WI38 (cell line): ENCODE measurements at regions not wholly inside any gene's neighbourhood (a gene's known extent, or its start where the extent isn't known, plus 50 kb on each side); places are given as distances from the start of the nearest gene placed in this dataset.
A peak's percentile ranks its signal among the peaks of the same experiment; 100 is the strongest.

Experiments used
- H3K4me3 ChIP-seq: 2 replicates; pipeline ENCODE4 v1.5.1; 2011; ENCODE audit warnings: low read depth, mild to moderate bottlenecking, control low read depth, low read length
- CTCF ChIP-seq: IDR thresholded peaks from 2 replicates; pipeline ENCODE4 v1.5.1; 2012; ENCODE audit warnings: low read depth, mild to moderate bottlenecking, control low read depth, low read length

- no peak for TF ChIP-seq CTCF
- H3K4me3 ChIP-seq = no peak overlapping the region
Observed at GRCh38 chr6:19668710-19669109, 168.5 kb upstream of the ID4 start.

DNA sequence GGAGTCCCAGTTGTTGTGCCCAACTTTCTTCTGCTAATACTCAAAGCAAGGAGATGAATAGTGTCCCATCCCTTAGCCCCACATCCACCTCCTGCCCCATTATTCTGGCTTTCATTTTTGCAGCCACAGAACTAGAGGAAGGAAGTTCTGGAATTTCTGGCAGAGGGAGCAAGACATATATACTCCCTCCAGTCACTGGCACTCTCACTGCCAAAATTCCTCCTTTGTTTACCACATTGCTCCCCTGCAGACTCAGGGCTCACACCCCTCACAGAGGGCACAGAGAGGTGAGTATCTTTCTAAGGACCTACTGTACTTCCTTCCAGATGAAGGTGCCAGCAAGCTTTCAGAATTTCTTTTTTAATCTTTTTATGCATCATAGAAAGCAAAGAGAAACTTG, 168.0 kb upstream of the ID4 start:
- no peak overlapping the region for H3K4me3 ChIP-seq
- TF ChIP-seq CTCF = no peak

GRCh38 chr6:19682859-19683258, 154.3 kb upstream of the ID4 start:
- no peak for TF ChIP-seq CTCF
- H3K4me3 ChIP-seq = no peak overlapping the region

- TF ChIP-seq CTCF = no peak
- H3K4me3 ChIP-seq = no peak overlapping the region
Observed at GRCh38 chr6:19690325-19691075, 146.7 kb upstream of the ID4 start.

GRCh38 chr6:19691465-19692167, 145.6 kb upstream of the ID4 start:
- no peak for TF ChIP-seq CTCF
- H3K4me3 ChIP-seq = peak overlapping the region; percentile 40

DNA sequence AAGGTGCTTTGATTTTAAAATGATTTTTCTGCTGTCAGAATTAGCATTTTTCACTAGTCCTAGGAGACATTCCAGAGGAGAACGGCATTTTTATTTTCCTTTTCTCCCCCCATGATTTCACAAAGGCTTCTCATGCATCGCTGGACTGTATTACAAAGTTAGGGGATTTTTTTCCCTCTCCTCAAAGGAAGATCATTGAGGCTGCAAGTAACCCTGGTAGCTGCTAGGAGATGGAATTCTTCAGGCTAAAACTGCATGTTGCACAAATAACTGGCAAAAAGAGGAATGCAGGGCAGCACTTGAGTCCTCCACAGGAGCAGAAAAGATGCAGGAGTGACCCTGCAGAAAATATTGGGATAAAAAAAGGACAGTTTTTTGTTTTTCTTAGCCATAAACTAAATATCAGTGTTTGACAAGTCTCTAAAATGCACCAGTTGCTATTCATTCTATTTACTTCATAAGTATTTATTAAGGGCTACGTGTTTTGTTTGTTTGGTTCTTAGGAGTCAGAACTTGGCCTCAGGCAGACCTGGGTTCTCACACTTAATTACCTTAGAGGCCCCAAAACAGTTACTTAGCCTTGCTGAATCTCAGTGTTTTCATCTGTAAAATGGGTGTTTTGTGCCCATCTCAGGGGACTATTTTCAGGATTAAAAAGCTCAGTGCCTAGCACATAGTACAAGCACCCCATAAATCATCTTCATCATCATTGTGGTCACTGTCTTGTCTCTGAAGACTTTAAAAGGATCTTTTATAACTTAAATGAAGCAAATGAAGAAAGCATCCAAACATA, 144.5 kb upstream of the ID4 start:
- no peak overlapping the region for H3K4me3 ChIP-seq
- TF ChIP-seq CTCF = no peak
